OCI-M1 (cell line): ENCODE measurements at regions not wholly inside any gene's neighbourhood (a gene's known extent, or its start where the extent isn't known, plus 50 kb on each side); places are given as distances from the start of the nearest gene placed in this dataset.
"Not testable (repeated sequence)": the region's sequence is repeated elsewhere in the genome, so short reads cannot be mapped to it uniquely, and the experiment has no call there.

Experiments
- DNase-seq: peaks from one replicate; lab custom pipeline; 2025; lab: John Stamatoyannopoulos, UW

GRCh38 chrX:25851141-25851540 is 287.0 kb upstream of the MAGEB18 start:
- DNase-seq, result no peak

GRCh38 chrX:25853002-25853479 is 285.1 kb upstream of the MAGEB18 start:
- no peak for DNase-seq

- DNase-seq, result no peak
These were observed 279.8 kb upstream of the MAGEB18 start for GRCh38 chrX:25858273-25858880.

- DNase-seq, result no peak
These were observed 277.8 kb upstream of the MAGEB18 start for GRCh38 chrX:25860322-25860721.

GRCh38 chrX:25869761-25870160 is 268.4 kb upstream of the MAGEB18 start:
- no peak for DNase-seq

- DNase-seq, result no peak
These were observed 265.4 kb upstream of the MAGEB18 start for GRCh38 chrX:25872786-25873185.

GRCh38 chrX:25873196-25873595 is 264.9 kb upstream of the MAGEB18 start:
- no peak for DNase-seq

- no peak for DNase-seq
These were observed 259.3 kb upstream of the MAGEB18 start for GRCh38 chrX:25878806-25879205.

GRCh38 chrX:25882503-25882902 is 255.6 kb upstream of the MAGEB18 start:
- not testable (repeated sequence) for DNase-seq

GRCh38 chrX:25897758-25898157 is 240.4 kb upstream of the MAGEB18 start:
- DNase-seq, result no peak

GRCh38 chrX:25905728-25906127 is 232.4 kb upstream of the MAGEB18 start:
- DNase-seq, result not testable (repeated sequence)

GRCh38 chrX:25925946-25926345 is 212.2 kb upstream of the MAGEB18 start:
- no peak for DNase-seq

- DNase-seq, result no peak
These were observed 209.8 kb upstream of the MAGEB18 start for GRCh38 chrX:25928316-25928715.

GRCh38 chrX:25941087-25941486 is 197.1 kb upstream of the MAGEB18 start:
- DNase-seq, result no peak

- no peak for DNase-seq
These were observed 196.4 kb upstream of the MAGEB18 start for GRCh38 chrX:25941559-25942250.

- peak; percentile 54 for DNase-seq
These were observed 169.2 kb upstream of the MAGEB18 start for GRCh38 chrX:25968920-25969319.

GRCh38 chrX:25976683-25977310 is 161.3 kb upstream of the MAGEB18 start:
- DNase-seq, result no peak

GRCh38 chrX:25998687-25999086 is 139.5 kb upstream of the MAGEB18 start:
- DNase-seq, result no peak

- no peak for DNase-seq
These were observed 130.7 kb upstream of the MAGEB18 start for GRCh38 chrX:26007462-26007861.

GRCh38 chrX:26008042-26008441 is 130.1 kb upstream of the MAGEB18 start:
- DNase-seq, result no peak

GRCh38 chrX:26008691-26009090 is 129.5 kb upstream of the MAGEB18 start:
- DNase-seq, result no peak

GRCh38 chrX:26019386-26019785 is 118.8 kb upstream of the MAGEB18 start:
- no peak for DNase-seq

- DNase-seq, result peak; percentile 14
These were observed 112.0 kb upstream of the MAGEB18 start for GRCh38 chrX:26026179-26026578.
